ENCODE measurements at regions not wholly inside any gene's neighbourhood (a gene's known extent, or its start where the extent isn't known, plus 50 kb on each side); places are given as distances from the start of the nearest gene placed in this dataset.

DNA sequence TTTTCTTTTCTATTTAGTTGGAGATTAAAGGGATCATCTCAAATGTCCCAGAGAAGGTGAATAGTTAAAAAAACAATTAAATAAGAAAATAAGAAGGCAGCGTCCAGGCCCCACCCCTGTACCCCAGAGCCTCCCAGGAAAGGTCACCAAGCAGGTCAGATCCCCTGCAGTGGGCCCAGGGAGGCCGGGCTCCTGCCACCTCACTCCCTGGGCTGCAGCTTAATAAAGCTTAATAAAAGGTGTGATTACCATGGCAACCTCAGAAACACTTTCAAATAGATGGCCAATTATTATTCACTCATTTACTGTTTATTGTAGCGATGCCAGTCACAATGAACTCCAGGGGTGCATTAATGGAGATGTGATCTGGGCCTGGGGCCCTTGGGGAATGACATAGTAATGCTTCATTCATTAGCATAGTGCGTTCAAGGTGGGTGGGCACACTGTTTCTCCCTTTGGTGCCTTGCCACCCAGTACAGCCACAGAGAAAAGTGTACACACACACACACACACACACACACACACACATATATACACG lies 386.2 kb downstream of the CADM1 start (continued):
- no peak for TF ChIP-seq TEAD4 (IDR thresholded peaks at IDR 0.05; ENCODE audit: borderline replicate concordance, insufficient read depth)
- TF ChIP-seq RFX5 (IDR thresholded peaks at IDR 0.05; ENCODE audit: low read length), result no peak
- TF ChIP-seq SMC3 (IDR thresholded peaks at IDR 0.05; ENCODE audit: low read depth, low read length), result no peak
- no peak for TF ChIP-seq POLR2AphosphoS5 (IDR thresholded peaks at IDR 0.05; ENCODE audit: low read depth, low read length)
- TF ChIP-seq USF1 (IDR thresholded peaks at IDR 0.05; ENCODE audit: borderline replicate concordance, low read depth), result no peak
- TF ChIP-seq, protein P1, sequence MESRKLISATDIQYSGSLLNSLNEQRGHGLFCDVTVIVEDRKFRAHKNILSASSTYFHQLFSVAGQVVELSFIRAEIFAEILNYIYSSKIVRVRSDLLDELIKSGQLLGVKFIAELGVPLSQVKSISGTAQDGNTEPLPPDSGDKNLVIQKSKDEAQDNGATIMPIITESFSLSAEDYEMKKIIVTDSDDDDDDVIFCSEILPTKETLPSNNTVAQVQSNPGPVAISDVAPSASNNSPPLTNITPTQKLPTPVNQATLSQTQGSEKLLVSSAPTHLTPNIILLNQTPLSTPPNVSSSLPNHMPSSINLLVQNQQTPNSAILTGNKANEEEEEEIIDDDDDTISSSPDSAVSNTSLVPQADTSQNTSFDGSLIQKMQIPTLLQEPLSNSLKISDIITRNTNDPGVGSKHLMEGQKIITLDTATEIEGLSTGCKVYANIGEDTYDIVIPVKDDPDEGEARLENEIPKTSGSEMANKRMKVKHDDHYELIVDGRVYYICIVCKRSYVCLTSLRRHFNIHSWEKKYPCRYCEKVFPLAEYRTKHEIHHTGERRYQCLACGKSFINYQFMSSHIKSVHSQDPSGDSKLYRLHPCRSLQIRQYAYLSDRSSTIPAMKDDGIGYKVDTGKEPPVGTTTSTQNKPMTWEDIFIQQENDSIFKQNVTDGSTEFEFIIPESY (IDR thresholded peaks at IDR 0.05; ENCODE audit: borderline replicate concordance, low read depth), result no peak
- TF ChIP-seq USF2 (IDR thresholded peaks at IDR 0.05; ENCODE audit: borderline replicate concordance, low read depth, low read length), result no peak
- no peak for TF ChIP-seq YY1 (IDR thresholded peaks at IDR 0.05; ENCODE audit: low read depth)

- H3K9me2 ChIP-seq, result no peaks in the 10 kb centered on the region
- no peaks in the 10 kb centered on the region for H3K27me3 ChIP-seq (ENCODE audit: insufficient read depth)
- no peaks in the 10 kb centered on the region for H3K36me3 ChIP-seq (replicated peaks in 1 of 2; ENCODE audit: control insufficient read depth in 1 of 2, insufficient read depth in 2 of 2, low read length in 1 of 2)
- H3K4me2 ChIP-seq, result no peak overlapping the region
- H3K79me2 ChIP-seq (ENCODE audit: insufficient read depth), result no peaks in the 10 kb centered on the region
- no peak for TF ChIP-seq TEAD4 (IDR thresholded peaks at IDR 0.05; ENCODE audit: borderline replicate concordance, insufficient read depth)
- TF ChIP-seq, protein P2, sequence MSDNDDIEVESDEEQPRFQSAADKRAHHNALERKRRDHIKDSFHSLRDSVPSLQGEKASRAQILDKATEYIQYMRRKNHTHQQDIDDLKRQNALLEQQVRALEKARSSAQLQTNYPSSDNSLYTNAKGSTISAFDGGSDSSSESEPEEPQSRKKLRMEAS (IDR thresholded peaks at IDR 0.05; ENCODE audit: low read depth), result no peak
- no peak for TF ChIP-seq PBX3 (IDR thresholded peaks at IDR 0.05)
- no peak for TF ChIP-seq FOXM1 (IDR thresholded peaks at IDR 0.05; ENCODE audit: low read depth)
- no peak for TF ChIP-seq JUND (IDR thresholded peaks at IDR 0.05)
- no peak for TF ChIP-seq IRF3 (IDR thresholded peaks at IDR 0.05; ENCODE audit: low read depth, low read length)
- no peak for TF ChIP-seq USF1 (IDR thresholded peaks at IDR 0.05; ENCODE audit: borderline replicate concordance, low read depth)
- no peak for TF ChIP-seq GABPA (IDR thresholded peaks at IDR 0.05; ENCODE audit: low read depth)
- no peak for TF ChIP-seq GATA2 (CRISPR knock-in tag; IDR thresholded peaks at IDR 0.05)
- TF ChIP-seq FOSL2 (IDR thresholded peaks at IDR 0.05; ENCODE audit: borderline replicate concordance, low read depth), result no peak
- no peak for TF ChIP-seq MXI1 (IDR thresholded peaks at IDR 0.05; ENCODE audit: low read depth, low read length)
- TF ChIP-seq NRF1 (IDR thresholded peaks at IDR 0.05; ENCODE audit: low read depth, low read length), result no peak
- no peak for TF ChIP-seq SMC3 (IDR thresholded peaks at IDR 0.05; ENCODE audit: low read depth, low read length)
- TF ChIP-seq REST (IDR thresholded peaks at IDR 0.05; ENCODE audit: low read depth, low read length), result no peak
- TF ChIP-seq NFIC (IDR thresholded peaks at IDR 0.05; ENCODE audit: borderline replicate concordance), result no peak
- DNase-seq, result no peak
- no peak overlapping the region for H3K4me3 ChIP-seq (ENCODE audit: low read depth in 2 of 2, low read length in 1 of 2)
- no peak overlapping the region for H3K27ac ChIP-seq (ENCODE audit: low read depth in 2 of 2, low read length in 1 of 2)
- H3K9ac ChIP-seq, result no peak overlapping the region
- peaks cover 0 to 21% of the 10 kb centered on the region in 2 experiments; a peak in 1 of 4 replicates for H3K4me1 ChIP-seq (ENCODE audit: control insufficient read depth in 1 of 2, insufficient read depth in 2 of 2, low read depth in 1 of 2, low read length in 1 of 2)
- ChIA-PET POLR2A (no interaction called here), CTCF (no interaction called here)
- H2AFZ ChIP-seq (ENCODE audit: low read depth), result no peak overlapping the region
- 22% methylated on average over 6 of the region's 6 CpGs for WGBS (ENCODE audit: low lambda C conversion rate)
- no peaks in the 10 kb centered on the region for H4K20me1 ChIP-seq (ENCODE audit: insufficient read depth)
- no peaks in the 10 kb centered on the region for H3K9me3 ChIP-seq
- no peaks in the 10 kb centered on the region for H3F3A ChIP-seq (replicated peaks; ENCODE audit: insufficient read depth)
These were observed 385.1 kb downstream of the CADM1 start for GRCh38 chr11:115119146-115119545.
